ENCODE measurements at regions not wholly inside any gene's neighbourhood (a gene's known extent, or its start where the extent isn't known, plus 50 kb on each side); places are given as distances from the start of the nearest gene placed in this dataset.

DNA sequence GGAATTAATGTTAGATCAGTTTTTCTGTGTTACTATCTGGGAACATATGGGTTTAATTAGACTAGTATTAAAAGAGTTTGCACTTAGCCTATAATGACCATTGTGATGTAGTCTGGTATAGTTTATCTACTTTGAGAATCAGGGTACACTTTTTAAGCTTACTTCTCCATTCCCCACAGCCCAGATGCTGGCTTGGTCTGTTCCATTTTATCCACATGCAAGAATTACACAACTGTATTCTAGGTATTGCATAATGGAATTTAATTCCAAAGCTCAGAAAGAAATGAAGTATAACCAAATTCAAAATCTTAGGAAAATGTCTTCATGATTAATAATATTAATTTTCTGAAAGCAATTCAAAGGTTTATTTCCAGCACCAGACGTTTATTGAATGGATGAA is 122.2 kb upstream of the PDGFD start:
- dilution Hi-C loops (cut with MboI; ENCODE audit: extremely low pct_ligation_motif_present, low sequenced_read_pairs) = no loop called here
- Histone ChIP-seq H3K9me1 (ENCODE audit: control insufficient read depth, extremely low read depth, insufficient read depth, low read length) (no peaks in the 10 kb centered on the region), H3K79me2 (ENCODE audit: control insufficient read depth, insufficient read depth, low read length) (no peaks in the 10 kb centered on the region)

GRCh38 chr11:104279587-104279986 is 115.6 kb upstream of the PDGFD start:
- Histone ChIP-seq H3K36me3 (ENCODE audit: control insufficient read depth in 2 of 2, extremely low read depth in 1 of 2, insufficient read depth in 2 of 2, low read length in 2 of 2) (no peaks in the 10 kb centered on the region), H4K20me1 (ENCODE audit: control insufficient read depth, extremely low read depth, insufficient read depth, low read length) (no peaks in the 10 kb centered on the region), H3K9me3 (ENCODE audit: control insufficient read depth, low read depth, low read length) (no peaks in the 10 kb centered on the region), H3K4me1 (ENCODE audit: control insufficient read depth, extremely low read depth, insufficient read depth, low read length) (no peaks in the 10 kb centered on the region), H3K9ac (ENCODE audit: control insufficient read depth, extremely low read depth, insufficient read depth, low read length) (no peak overlapping the region), H3K27ac (ENCODE audit: control insufficient read depth, insufficient read depth, low read length) (no peak overlapping the region), H2AFZ (ENCODE audit: control insufficient read depth, low read length) (no peak overlapping the region), H3K79me2 (ENCODE audit: control insufficient read depth, insufficient read depth, low read length) (no peaks in the 10 kb centered on the region), H3K4me2 (ENCODE audit: control insufficient read depth, extremely low read depth, insufficient read depth, low read depth, low read length) (no peak overlapping the region), H3K4me3 (ENCODE audit: control insufficient read depth in 2 of 3, extremely low read depth in 1 of 3, insufficient read depth in 2 of 3, low read depth in 1 of 3, low read length in 3 of 3) (no peak overlapping the region), H3K9me1 (ENCODE audit: control insufficient read depth, extremely low read depth, insufficient read depth, low read length) (no peaks in the 10 kb centered on the region), H3K27me3 (ENCODE audit: control insufficient read depth, extremely low read depth, insufficient read depth, low read length) (no peaks in the 10 kb centered on the region)
- FAIRE-seq (no peak), DNase-seq (ENCODE audit: low read depth, low spot score) (no peak)
- dilution Hi-C loops (cut with MboI; ENCODE audit: extremely low pct_ligation_motif_present, low sequenced_read_pairs) = no loop called here
- TF ChIP-seq, protein P1, sequence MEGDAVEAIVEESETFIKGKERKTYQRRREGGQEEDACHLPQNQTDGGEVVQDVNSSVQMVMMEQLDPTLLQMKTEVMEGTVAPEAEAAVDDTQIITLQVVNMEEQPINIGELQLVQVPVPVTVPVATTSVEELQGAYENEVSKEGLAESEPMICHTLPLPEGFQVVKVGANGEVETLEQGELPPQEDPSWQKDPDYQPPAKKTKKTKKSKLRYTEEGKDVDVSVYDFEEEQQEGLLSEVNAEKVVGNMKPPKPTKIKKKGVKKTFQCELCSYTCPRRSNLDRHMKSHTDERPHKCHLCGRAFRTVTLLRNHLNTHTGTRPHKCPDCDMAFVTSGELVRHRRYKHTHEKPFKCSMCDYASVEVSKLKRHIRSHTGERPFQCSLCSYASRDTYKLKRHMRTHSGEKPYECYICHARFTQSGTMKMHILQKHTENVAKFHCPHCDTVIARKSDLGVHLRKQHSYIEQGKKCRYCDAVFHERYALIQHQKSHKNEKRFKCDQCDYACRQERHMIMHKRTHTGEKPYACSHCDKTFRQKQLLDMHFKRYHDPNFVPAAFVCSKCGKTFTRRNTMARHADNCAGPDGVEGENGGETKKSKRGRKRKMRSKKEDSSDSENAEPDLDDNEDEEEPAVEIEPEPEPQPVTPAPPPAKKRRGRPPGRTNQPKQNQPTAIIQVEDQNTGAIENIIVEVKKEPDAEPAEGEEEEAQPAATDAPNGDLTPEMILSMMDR (optimal IDR thresholded peaks at IDR 0.05 in 1 of 3, IDR thresholded peaks at IDR 0.05 in 1 of 3, conservative IDR thresholded peaks at IDR 0.05 in 1 of 3; ENCODE audit: extremely low read depth in 1 of 3, insufficient read depth in 2 of 3, low read length in 3 of 3) = no peak
- TF ChIP-seq EZH2 (IDR thresholded peaks at IDR 0.05; ENCODE audit: low read length) = no peak

More for the DNA sequence above, 122.2 kb upstream of the PDGFD start:
- Histone ChIP-seq H3K4me1 (ENCODE audit: control insufficient read depth, extremely low read depth, insufficient read depth, low read length) (no peaks in the 10 kb centered on the region), H3K4me2 (ENCODE audit: control insufficient read depth, extremely low read depth, insufficient read depth, low read depth, low read length) (no peak overlapping the region), H3K36me3 (ENCODE audit: control insufficient read depth in 2 of 2, extremely low read depth in 1 of 2, insufficient read depth in 2 of 2, low read length in 2 of 2) (no peaks in the 10 kb centered on the region), H3K27ac (ENCODE audit: control insufficient read depth, insufficient read depth, low read length) (no peak overlapping the region), H3K9ac (ENCODE audit: control insufficient read depth, extremely low read depth, insufficient read depth, low read length) (no peak overlapping the region), H2AFZ (ENCODE audit: control insufficient read depth, low read length) (no peak overlapping the region), H3K9me3 (ENCODE audit: control insufficient read depth, low read depth, low read length) (no peaks in the 10 kb centered on the region), H3K27me3 (ENCODE audit: control insufficient read depth, extremely low read depth, insufficient read depth, low read length) (no peaks in the 10 kb centered on the region), H4K20me1 (ENCODE audit: control insufficient read depth, extremely low read depth, insufficient read depth, low read length) (no peaks in the 10 kb centered on the region), H3K4me3 (ENCODE audit: control insufficient read depth in 2 of 3, extremely low read depth in 1 of 3, insufficient read depth in 2 of 3, low read depth in 1 of 3, low read length in 3 of 3) (no peak overlapping the region)
- no peak for TF ChIP-seq EZH2 (IDR thresholded peaks at IDR 0.05; ENCODE audit: low read length)
- TF ChIP-seq, protein P1 (optimal IDR thresholded peaks at IDR 0.05 in 1 of 3, IDR thresholded peaks at IDR 0.05 in 1 of 3, conservative IDR thresholded peaks at IDR 0.05 in 1 of 3; ENCODE audit: extremely low read depth in 1 of 3, insufficient read depth in 2 of 3, low read length in 3 of 3) = no peak
- FAIRE-seq (no peak), DNase-seq (ENCODE audit: low read depth, low spot score) (no peak)
